Adrenal gland (tissue), 5 donors: ENCODE measurements at regions not wholly inside any gene's neighbourhood (a gene's known extent, or its start where the extent isn't known, plus 50 kb on each side); places are given as distances from the start of the nearest gene placed in this dataset.

Experiments used
- POLR2A ChIP-seq, 2 donors: fragments of 450-650 bp; IDR thresholded peaks; one replicate each; pipeline ENCODE4 v1.6.1; 2017; ENCODE audit warnings: antibody characterized with exemption in 2 of 2, mild to moderate bottlenecking in 2 of 2, moderate library complexity in 1 of 2
- TF ChIP-seq, protein P1 (sequence below), 6 experiments: fragments of 450-650 bp in 4 of 6; fragments of 200-600 bp in 2 of 6; sonication (generic) in 1 of 6; IDR thresholded peaks; 1 replicate in 5 of 6; 2 replicates in 1 of 6; pipeline versions ENCODE4 v1.5.1 to v1.8.0; 2016 to 2021; ENCODE audit warnings: antibody characterized with exemption in 6 of 6, mild to moderate bottlenecking in 2 of 6, moderate library complexity in 1 of 6
- donor health status: DM: no; HTN: no; CAD: no.

DNA sequence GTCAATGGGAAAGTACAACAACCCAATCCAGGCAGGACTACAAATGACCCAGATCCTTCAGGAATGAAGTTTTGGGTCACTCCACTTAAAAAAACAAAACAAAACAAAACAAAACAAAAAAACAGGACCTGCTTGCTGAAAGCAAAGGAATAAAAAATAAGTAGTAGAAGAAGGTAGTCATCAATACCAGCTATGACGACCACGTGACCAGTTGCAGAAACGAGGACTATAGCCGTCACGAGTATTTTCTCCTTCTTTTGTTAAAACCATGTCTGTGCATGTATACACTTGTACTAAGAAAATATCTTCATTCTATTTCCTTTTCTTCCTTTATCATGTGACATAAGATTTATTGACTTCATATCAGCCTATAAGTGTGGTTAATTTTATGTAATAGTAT is 308.4 kb upstream of the DEFB112 start:
- no peak for TF ChIP-seq POLR2A (IDR thresholded peaks at IDR 0.05)
- TF ChIP-seq, protein P1, sequence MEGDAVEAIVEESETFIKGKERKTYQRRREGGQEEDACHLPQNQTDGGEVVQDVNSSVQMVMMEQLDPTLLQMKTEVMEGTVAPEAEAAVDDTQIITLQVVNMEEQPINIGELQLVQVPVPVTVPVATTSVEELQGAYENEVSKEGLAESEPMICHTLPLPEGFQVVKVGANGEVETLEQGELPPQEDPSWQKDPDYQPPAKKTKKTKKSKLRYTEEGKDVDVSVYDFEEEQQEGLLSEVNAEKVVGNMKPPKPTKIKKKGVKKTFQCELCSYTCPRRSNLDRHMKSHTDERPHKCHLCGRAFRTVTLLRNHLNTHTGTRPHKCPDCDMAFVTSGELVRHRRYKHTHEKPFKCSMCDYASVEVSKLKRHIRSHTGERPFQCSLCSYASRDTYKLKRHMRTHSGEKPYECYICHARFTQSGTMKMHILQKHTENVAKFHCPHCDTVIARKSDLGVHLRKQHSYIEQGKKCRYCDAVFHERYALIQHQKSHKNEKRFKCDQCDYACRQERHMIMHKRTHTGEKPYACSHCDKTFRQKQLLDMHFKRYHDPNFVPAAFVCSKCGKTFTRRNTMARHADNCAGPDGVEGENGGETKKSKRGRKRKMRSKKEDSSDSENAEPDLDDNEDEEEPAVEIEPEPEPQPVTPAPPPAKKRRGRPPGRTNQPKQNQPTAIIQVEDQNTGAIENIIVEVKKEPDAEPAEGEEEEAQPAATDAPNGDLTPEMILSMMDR (IDR thresholded peaks at IDR 0.05) = no peak
